Thoracic aorta (tissue), 2 donors: ENCODE measurements at regions not wholly inside any gene's neighbourhood (a gene's known extent, or its start where the extent isn't known, plus 50 kb on each side); places are given as distances from the start of the nearest gene placed in this dataset.

Experiments
- ATAC-seq: fragments of 150-250 bp; one replicate; pipeline ENCODE4 v1.8.0; 2017; ENCODE audit warnings: low read depth; ENCODE audit not compliant: insufficient number of reproducible peaks, low FRiP score
- DNase-seq: peaks from one replicate; pipeline ENCODE4 v3.0.0-alpha.2; 2020; ENCODE audit warnings: low spot score
- H3K27ac ChIP-seq, 2 donors: fragments of 200-600 bp; sonication (generic); 1 replicate in 1 of 2; 2 replicates in 1 of 2; pipeline ENCODE4 v1.5.1; 2016; ENCODE audit warnings: mild to moderate bottlenecking in 2 of 2, moderate library complexity in 2 of 2
- H3K27me3 ChIP-seq: fragments of 200-600 bp; sonication (generic); replicated peaks from 2 replicates; pipeline ENCODE4 v1.6.0; 2016; ENCODE audit warnings: mild to moderate bottlenecking; ENCODE audit not compliant: insufficient read depth
- H3K36me3 ChIP-seq: fragments of 200-600 bp; sonication (generic); one replicate; pipeline ENCODE4 v1.5.1; 2016
- H3K4me1 ChIP-seq, 2 donors: fragments of 200-600 bp; sonication (generic); 1 replicate in 1 of 2; 2 replicates in 1 of 2; pipeline versions ENCODE4 v1.5.1 to v1.6.0; 2016; ENCODE audit warnings: low read depth in 2 of 2, mild to moderate bottlenecking in 1 of 2; ENCODE audit not compliant: control insufficient read depth in 1 of 2
- H3K4me3 ChIP-seq: fragments of 200-600 bp; sonication (generic); 2 replicates; pipeline ENCODE4 v1.5.1; 2016; ENCODE audit warnings: mild to moderate bottlenecking
- H3K9me3 ChIP-seq: fragments of 200-600 bp; sonication (generic); 2 replicates; pipeline ENCODE4 v1.5.1; 2016
- CTCF ChIP-seq: fragments of 200-600 bp; sonication (generic); IDR thresholded peaks from one replicate; pipeline ENCODE4 v1.5.1; 2019; ENCODE audit warnings: antibody characterized with exemption

DNA sequence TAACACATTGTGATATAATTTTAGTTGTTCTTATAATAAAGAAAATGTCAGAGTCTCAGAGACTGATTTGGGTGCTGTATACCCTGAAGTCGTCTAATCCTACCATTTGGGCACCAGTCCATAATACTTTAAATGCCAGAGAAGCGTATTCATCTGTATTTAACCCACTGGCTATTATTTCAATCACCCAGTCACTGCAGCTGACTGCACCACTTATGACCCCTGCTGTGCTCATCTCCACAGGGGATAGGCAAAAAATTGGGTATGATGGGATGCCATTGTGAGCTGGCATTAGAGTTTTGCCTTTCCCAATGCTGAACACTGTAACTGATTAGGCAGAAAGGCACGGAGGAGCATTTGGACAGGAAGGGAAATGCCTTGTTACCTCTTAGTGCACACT lies 599.7 kb downstream of the CAAP1 start:
- H3K27ac ChIP-seq, result no peak overlapping the region
- no peak overlapping the region for H3K4me3 ChIP-seq
- no peak for ATAC-seq
- TF ChIP-seq CTCF, result no peak
- no peak for DNase-seq
- no peaks in the 10 kb centered on the region for H3K4me1 ChIP-seq
- H3K9me3 ChIP-seq, result no peaks in the 10 kb centered on the region
- H3K36me3 ChIP-seq, result no peaks in the 10 kb centered on the region
- no peaks in the 10 kb centered on the region for H3K27me3 ChIP-seq

- Histone ChIP-seq H3K27me3 (no peaks in the 10 kb centered on the region), H3K27ac (no peak overlapping the region), H3K9me3 (no peaks in the 10 kb centered on the region), H3K36me3 (no peaks in the 10 kb centered on the region), H3K4me3 (no peak overlapping the region), H3K4me1 (no peaks in the 10 kb centered on the region)
- no peak for ATAC-seq
- no peak for DNase-seq
- no peak for TF ChIP-seq CTCF
These were observed 593.4 kb upstream of the TUSC1 start for GRCh38 chr9:26271495-26272122.

GRCh38 chr9:26266146-26266793 lies 588.0 kb upstream of the TUSC1 start:
- Histone ChIP-seq H3K36me3 (no peaks in the 10 kb centered on the region), H3K4me1 (no peaks in the 10 kb centered on the region), H3K27me3 (no peaks in the 10 kb centered on the region), H3K9me3 (no peaks in the 10 kb centered on the region), H3K4me3 (no peak overlapping the region), H3K27ac (no peak overlapping the region)
- DNase-seq (no peak), ATAC-seq (no peak)
- no peak for TF ChIP-seq CTCF

DNA sequence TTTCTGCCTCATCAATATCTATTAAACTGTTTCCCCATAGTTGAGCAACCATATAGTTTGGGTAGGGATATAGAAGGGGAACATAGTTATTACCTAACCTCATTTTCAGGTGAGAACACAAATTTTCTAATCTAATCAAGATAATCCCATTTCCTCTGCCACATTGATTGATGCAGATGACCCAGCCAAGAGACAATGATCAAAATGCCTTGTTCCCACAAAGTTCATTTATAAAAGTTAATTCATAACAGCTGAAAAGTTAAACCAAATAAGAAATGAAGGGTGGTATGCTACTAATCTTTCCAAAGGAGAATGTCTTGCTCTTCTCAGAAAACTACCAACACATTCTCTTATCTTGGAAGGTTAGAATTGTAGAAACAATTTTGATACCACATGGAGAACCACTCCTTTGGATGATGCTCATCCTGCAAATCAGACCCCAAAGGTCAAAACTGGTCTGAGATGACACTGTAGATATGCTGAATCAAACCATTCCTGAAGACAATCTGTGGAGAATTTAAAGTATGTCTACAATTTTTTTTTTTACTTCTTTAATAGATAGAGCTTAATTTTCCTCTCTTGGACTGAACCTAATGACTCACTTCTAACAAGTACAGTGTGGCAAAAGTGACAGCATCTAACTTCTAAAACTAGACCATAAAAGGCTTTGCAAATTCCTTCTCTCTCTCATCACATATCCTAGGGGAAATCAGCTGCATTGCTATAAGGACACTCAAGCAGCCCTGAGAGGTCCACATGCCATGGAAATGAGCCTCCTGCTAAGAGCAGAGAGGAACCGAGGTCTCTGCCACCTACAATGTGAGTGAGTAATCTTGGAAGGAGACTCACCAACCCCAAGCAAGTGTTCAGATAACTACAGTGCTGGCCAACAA lies 586.7 kb upstream of the TUSC1 start:
- no peak for ATAC-seq

More for the DNA sequence above, 586.7 kb upstream of the TUSC1 start:
- no peak overlapping the region for H3K27ac ChIP-seq
- no peaks in the 10 kb centered on the region for H3K36me3 ChIP-seq
- H3K27me3 ChIP-seq, result no peaks in the 10 kb centered on the region
- no peak overlapping the region for H3K4me3 ChIP-seq
- TF ChIP-seq CTCF, result no peak
- H3K4me1 ChIP-seq, result no peaks in the 10 kb centered on the region
- DNase-seq, result no peak
- no peaks in the 10 kb centered on the region for H3K9me3 ChIP-seq
